Gastrocnemius medialis (tissue), 4 donors: ENCODE measurements at regions not wholly inside any gene's neighbourhood (a gene's known extent, or its start where the extent isn't known, plus 50 kb on each side); places are given as distances from the start of the nearest gene placed in this dataset.

ENCODE experiments used
- ATAC-seq, 2 donors: fragments of 150-250 bp; one replicate each; pipeline ENCODE4 v1.9.1; 2016
- DNase-seq, 2 donors: peaks; one replicate each; pipeline ENCODE4 v3.0.0-alpha.2; 2019
- H3K27ac ChIP-seq, 4 donors: fragments of 200-600 bp; sonication (generic); 1 replicate in 1 of 4; 2 replicates in 3 of 4; pipeline ENCODE4 v1.5.1; 2016 to 2018; ENCODE audit warnings: mild to moderate bottlenecking in 2 of 4, moderate library complexity in 1 of 4
- H3K27me3 ChIP-seq, 3 donors: fragments of 200-600 bp; sonication (generic) in 2 of 3; 1 replicate in 1 of 3; 2 replicates in 2 of 3; pipeline versions ENCODE4 v1.5.1 to v1.6.0; 2016 to 2019; ENCODE audit warnings: mild to moderate bottlenecking in 1 of 3, moderate library complexity in 1 of 3
- H3K36me3 ChIP-seq, 2 donors: fragments of 200-600 bp; sonication (generic) in 1 of 2; one replicate each; pipeline ENCODE4 v1.5.1; 2017 to 2018
- H3K4me1 ChIP-seq, 2 donors: fragments of 200-600 bp; sonication (generic) in 1 of 2; one replicate each; pipeline ENCODE4 v1.5.1; 2016 to 2017; ENCODE audit warnings: mild to moderate bottlenecking in 2 of 2
- H3K4me3 ChIP-seq, 4 donors: fragments of 200-600 bp; sonication (generic) in 3 of 4; 1 replicate in 1 of 4; 2 replicates in 3 of 4; pipeline ENCODE4 v1.5.1; 2016 to 2019; ENCODE audit warnings: mild to moderate bottlenecking in 2 of 4
- H3K9me3 ChIP-seq, 3 donors: fragments of 200-600 bp; sonication (generic) in 2 of 3; 1 replicate in 1 of 3; 2 replicates in 2 of 3; pipeline ENCODE4 v1.5.1; 2016 to 2019
- POLR2A ChIP-seq, 2 donors: fragments of 450-650 bp; IDR thresholded peaks; one replicate each; pipeline ENCODE4 v1.6.1; 2017; ENCODE audit warnings: antibody characterized with exemption in 2 of 2, mild to moderate bottlenecking in 2 of 2, moderate library complexity in 2 of 2
- in situ Hi-C, 4 donors: fragments of 200-750 bp; cut with MboI; loops; one replicate each; pipeline versions ENCODE4 v1.15.0 to v1.8.0; 2017; ENCODE audit warnings: low sequenced_read_pairs in 4 of 4
- intact Hi-C: fragments of 100-400 bp; cut with DNase I; formaldehyde crosslinking; loops from one replicate; pipeline ENCODE4 v1.15.1; 2023; ENCODE audit warnings: low total_unique reads
- TF ChIP-seq, protein P1 (sequence below), 5 experiments: fragments of 450-650 bp in 3 of 5; fragments of 200-600 bp in 2 of 5; sonication (generic) in 2 of 5; IDR thresholded peaks in 4 of 5; conservative IDR thresholded peaks in 1 of 5; 1 replicate in 4 of 5; 2 replicates in 1 of 5; pipeline ENCODE4 v1.5.1; 2016 to 2019; ENCODE audit warnings: antibody characterized with exemption in 5 of 5, mild to moderate bottlenecking in 3 of 5, moderate library complexity in 3 of 5

DNA sequence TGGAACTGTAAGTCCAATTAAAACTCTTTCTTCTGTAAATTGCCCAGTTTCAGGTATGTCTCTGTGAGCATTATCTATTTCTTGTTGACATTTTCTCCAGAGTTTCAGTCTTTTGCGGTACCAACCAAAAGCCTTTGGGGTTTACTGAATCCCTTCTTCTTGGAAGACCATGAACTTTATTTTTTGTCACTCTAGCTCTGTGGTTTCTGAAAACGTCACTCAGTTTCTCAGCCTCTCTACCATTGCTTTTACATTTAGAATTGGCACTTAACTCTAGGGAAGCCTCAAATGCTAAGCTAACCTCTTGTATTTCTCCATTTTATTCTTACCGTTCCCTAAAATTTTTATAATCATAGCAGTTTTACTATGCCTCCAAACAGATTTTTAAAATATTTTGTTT is 237.6 kb downstream of the CSNK2A3 start:
- in situ Hi-C loops: loop anchor here in 1 of 4 donors (25.0 kb wide), 1 partner anchor 97 kb away; no protein-coding TSS in a partner anchor
- H3K4me3 ChIP-seq: no peak overlapping the region
- no peak for DNase-seq
- no peak for ATAC-seq
- intact Hi-C loops: no loop called here
- no peaks in the 10 kb centered on the region for H3K36me3 ChIP-seq
- no peak for TF ChIP-seq POLR2A (IDR thresholded peaks at IDR 0.05)
- TF ChIP-seq, protein P1, sequence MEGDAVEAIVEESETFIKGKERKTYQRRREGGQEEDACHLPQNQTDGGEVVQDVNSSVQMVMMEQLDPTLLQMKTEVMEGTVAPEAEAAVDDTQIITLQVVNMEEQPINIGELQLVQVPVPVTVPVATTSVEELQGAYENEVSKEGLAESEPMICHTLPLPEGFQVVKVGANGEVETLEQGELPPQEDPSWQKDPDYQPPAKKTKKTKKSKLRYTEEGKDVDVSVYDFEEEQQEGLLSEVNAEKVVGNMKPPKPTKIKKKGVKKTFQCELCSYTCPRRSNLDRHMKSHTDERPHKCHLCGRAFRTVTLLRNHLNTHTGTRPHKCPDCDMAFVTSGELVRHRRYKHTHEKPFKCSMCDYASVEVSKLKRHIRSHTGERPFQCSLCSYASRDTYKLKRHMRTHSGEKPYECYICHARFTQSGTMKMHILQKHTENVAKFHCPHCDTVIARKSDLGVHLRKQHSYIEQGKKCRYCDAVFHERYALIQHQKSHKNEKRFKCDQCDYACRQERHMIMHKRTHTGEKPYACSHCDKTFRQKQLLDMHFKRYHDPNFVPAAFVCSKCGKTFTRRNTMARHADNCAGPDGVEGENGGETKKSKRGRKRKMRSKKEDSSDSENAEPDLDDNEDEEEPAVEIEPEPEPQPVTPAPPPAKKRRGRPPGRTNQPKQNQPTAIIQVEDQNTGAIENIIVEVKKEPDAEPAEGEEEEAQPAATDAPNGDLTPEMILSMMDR (IDR thresholded peaks at IDR 0.05 in 4 of 5, conservative IDR thresholded peaks at IDR 0.05 in 1 of 5): no peak
- no peak overlapping the region for H3K27ac ChIP-seq
- H3K9me3 ChIP-seq: peaks cover 0 to 3% (median 0%) of the 10 kb centered on the region in 3 donors
- no peaks in the 10 kb centered on the region for H3K27me3 ChIP-seq
- H3K4me1 ChIP-seq: no peaks in the 10 kb centered on the region

DNA sequence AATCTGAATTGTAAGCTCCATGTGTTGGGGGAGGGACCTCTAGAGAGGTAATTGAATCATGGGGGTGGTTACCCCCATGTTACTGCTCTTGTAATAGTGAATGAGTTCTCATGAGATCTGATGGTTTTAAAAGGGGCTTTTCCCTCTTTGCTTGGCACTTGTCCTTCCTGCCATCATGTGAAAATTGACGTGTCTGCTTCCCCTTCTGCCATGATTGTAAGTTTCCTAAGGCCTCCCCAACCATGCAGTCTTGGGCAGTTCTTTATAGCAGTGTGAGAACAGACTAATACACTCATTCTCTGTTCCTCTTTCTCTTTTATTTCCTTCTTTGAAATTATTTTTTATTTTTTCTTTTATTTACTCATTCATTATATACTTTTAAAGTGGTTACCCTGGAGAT is 239.4 kb downstream of the CSNK2A3 start:
- no peak for TF ChIP-seq POLR2A (IDR thresholded peaks at IDR 0.05)
- TF ChIP-seq, protein P1 (IDR thresholded peaks at IDR 0.05 in 4 of 5, conservative IDR thresholded peaks at IDR 0.05 in 1 of 5): no peak
- H3K4me3 ChIP-seq: peak overlapping the region in 1 of 4 donors; percentile 6
- no peaks in the 10 kb centered on the region for H3K27me3 ChIP-seq
- peaks cover 0 to 3% (median 0%) of the 10 kb centered on the region in 3 donors for H3K9me3 ChIP-seq
- H3K27ac ChIP-seq: no peak overlapping the region
- intact Hi-C loops: no loop called here
- DNase-seq (no peak), ATAC-seq (no peak)
- H3K36me3 ChIP-seq: no peaks in the 10 kb centered on the region
- no peaks in the 10 kb centered on the region for H3K4me1 ChIP-seq
- in situ Hi-C loops: loop anchor here in 1 of 4 donors (25.0 kb wide), 1 partner anchor 99 kb away; no protein-coding TSS in a partner anchor

DNA sequence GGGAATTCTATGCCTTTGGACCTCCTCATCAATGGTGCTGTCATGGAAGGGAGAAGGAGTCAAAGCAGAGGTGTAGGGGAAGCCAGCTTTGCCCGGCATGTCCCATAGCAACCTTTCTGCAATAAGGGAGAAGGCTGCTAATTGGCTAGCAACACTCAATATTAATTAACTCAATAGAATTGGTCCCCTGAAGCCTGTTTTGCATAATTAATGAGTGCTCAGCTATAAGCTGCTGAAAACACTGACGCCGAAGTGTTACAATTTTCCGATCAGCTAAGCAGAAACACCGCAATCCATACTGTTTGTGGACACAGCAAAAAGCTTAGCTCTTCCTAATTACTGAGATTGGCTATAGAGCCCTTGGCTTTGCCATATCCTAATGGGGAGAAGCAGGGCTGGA is 245.0 kb downstream of the CSNK2A3 start:
- H3K9me3 ChIP-seq: no peaks in the 10 kb centered on the region
- ATAC-seq: no peak
- in situ Hi-C loops: loop anchor here in 1 of 4 donors (25.0 kb wide), 1 partner anchor 104 kb away; no protein-coding TSS in a partner anchor

DNA sequence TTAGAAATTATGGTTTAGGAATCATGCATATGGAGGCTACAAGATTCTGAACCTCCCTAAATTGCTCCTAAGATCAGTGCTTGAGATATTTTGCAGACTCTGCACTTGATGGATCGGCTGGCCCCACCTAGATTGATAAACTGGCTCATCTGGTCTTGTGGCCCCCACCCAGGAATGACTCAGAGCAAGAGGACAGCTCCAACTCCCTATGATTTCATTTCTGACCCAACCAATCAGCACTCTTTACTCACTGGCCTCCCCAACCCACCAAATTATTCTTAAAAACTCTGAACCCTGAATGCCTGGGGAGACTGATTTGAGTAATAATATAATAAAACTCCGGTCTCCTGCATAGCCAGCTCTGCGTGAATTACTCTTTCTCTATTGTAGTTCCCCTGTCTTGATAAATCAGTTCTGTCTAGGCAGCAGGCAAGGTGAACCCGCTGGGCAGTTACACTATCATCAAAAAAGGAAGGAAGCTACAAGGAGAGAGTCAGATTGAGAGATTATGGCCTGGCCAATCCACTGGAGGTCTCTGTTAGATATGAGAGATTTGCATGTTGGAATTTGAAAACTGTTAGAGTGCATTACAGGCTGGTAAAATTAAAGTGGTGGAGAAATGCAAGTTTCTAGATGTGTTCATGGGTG is 245.8 kb downstream of the CSNK2A3 start:
- Histone ChIP-seq H3K4me1 (no peaks in the 10 kb centered on the region), H3K27ac (no peak overlapping the region), H3K27me3 (no peaks in the 10 kb centered on the region), H3K4me3 (no peak overlapping the region), H3K9me3 (no peaks in the 10 kb centered on the region), H3K36me3 (no peaks in the 10 kb centered on the region)
- TF ChIP-seq POLR2A (IDR thresholded peaks at IDR 0.05): no peak
- TF ChIP-seq, protein P1 (IDR thresholded peaks at IDR 0.05 in 4 of 5, conservative IDR thresholded peaks at IDR 0.05 in 1 of 5): no peak
- in situ Hi-C loops: loop anchor here in 1 of 4 donors (25.0 kb wide), 1 partner anchor 105 kb away; no protein-coding TSS in a partner anchor
- intact Hi-C loops: no loop called here
- no peak for DNase-seq
- ATAC-seq: no peak

More for the DNA sequence above, 245.0 kb downstream of the CSNK2A3 start:
- H3K36me3 ChIP-seq: no peaks in the 10 kb centered on the region
- H3K4me3 ChIP-seq: no peak overlapping the region
- TF ChIP-seq, protein P1 (IDR thresholded peaks at IDR 0.05 in 4 of 5, conservative IDR thresholded peaks at IDR 0.05 in 1 of 5): no peak
- TF ChIP-seq POLR2A (IDR thresholded peaks at IDR 0.05): no peak
- intact Hi-C loops: no loop called here
- no peak for DNase-seq
- H3K27ac ChIP-seq: no peak overlapping the region
- H3K4me1 ChIP-seq: no peaks in the 10 kb centered on the region
- H3K27me3 ChIP-seq: no peaks in the 10 kb centered on the region
